WTC11 (cell line): ENCODE measurements at regions not wholly inside any gene's neighbourhood (a gene's known extent, or its start where the extent isn't known, plus 50 kb on each side); places are given as distances from the start of the nearest gene placed in this dataset.

Experiments
- ATF1 ChIP-seq: sonication (generic); formaldehyde crosslinking; IDR thresholded peaks from 2 replicates; pipeline ENCODE4 v1.8.1; 2023; ENCODE audit warnings: mild to moderate bottlenecking, moderate library complexity, missing genetic modification reagents
- FOXK1 ChIP-seq: sonication (generic); formaldehyde crosslinking; IDR thresholded peaks from 2 replicates; pipeline ENCODE4 v1.8.0; 2022; ENCODE audit warnings: mild to moderate bottlenecking, moderate library complexity, missing genetic modification reagents
- JUN ChIP-seq: sonication (generic); formaldehyde crosslinking; IDR thresholded peaks from 2 replicates; pipeline ENCODE4 v1.8.0; 2023; ENCODE audit warnings: mild to moderate bottlenecking, missing genetic modification reagents
- TF ChIP-seq, protein P1 (sequence below): fragments of 200-600 bp; IDR thresholded peaks from 2 replicates; pipeline ENCODE4 v1.8.0; 2022; ENCODE audit warnings: antibody characterized with exemption

DNA sequence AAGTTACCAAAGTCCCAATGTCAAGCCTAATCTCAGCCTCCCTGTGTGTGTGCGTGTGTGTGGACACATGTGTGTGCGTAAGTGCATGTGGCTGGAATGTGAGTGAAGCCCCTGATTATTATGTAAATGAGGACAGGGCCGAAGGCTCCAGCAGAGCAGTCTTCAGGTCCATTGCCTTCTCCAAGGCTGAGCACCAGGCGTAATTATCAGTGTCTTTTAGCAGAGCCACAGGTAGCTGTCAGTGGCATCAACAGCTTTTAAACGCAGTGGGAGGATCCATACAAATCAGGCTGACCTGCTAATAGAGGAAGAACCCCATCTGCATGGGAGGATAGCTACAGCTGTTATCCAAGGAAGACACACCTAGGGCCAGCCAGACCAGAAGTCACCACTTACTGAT is 324.3 kb upstream of the MOCS1 start:
- TF ChIP-seq ATF1 (CRISPR knock-in tag) (no peak), JUN (CRISPR knock-in tag) (no peak), FOXK1 (no peak)
- TF ChIP-seq, protein P1, sequence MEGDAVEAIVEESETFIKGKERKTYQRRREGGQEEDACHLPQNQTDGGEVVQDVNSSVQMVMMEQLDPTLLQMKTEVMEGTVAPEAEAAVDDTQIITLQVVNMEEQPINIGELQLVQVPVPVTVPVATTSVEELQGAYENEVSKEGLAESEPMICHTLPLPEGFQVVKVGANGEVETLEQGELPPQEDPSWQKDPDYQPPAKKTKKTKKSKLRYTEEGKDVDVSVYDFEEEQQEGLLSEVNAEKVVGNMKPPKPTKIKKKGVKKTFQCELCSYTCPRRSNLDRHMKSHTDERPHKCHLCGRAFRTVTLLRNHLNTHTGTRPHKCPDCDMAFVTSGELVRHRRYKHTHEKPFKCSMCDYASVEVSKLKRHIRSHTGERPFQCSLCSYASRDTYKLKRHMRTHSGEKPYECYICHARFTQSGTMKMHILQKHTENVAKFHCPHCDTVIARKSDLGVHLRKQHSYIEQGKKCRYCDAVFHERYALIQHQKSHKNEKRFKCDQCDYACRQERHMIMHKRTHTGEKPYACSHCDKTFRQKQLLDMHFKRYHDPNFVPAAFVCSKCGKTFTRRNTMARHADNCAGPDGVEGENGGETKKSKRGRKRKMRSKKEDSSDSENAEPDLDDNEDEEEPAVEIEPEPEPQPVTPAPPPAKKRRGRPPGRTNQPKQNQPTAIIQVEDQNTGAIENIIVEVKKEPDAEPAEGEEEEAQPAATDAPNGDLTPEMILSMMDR, result no peak
